ENCODE measurements at regions not wholly inside any gene's neighbourhood (a gene's known extent, or its start where the extent isn't known, plus 50 kb on each side); places are given as distances from the start of the nearest gene placed in this dataset.
"Not testable (repeated sequence)": the region's sequence is repeated elsewhere in the genome, so short reads cannot be mapped to it uniquely, and the experiment has no call there.

DNA sequence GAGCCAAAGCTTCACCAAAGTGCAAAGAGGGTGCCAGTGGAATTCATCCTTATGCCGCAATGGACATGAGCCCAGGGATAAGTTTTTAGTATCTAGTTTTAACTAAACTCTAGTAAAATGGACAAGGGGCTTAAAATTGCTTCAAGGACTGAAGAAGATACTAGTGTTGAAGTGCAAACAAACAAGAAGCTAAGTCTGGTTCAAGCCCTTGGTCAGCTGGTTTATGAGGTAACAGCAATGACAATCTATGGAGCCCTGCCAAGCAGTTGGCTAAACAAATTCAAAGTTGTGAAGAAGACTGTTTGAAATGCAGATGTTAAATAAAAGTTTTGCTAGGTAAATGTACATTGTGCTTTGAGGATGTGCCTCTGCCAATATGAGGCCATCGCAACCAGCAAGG is 209.4 kb downstream of the KTN1 start:
- Histone ChIP-seq H3K27me3 (ENCODE audit: control insufficient read depth in 3 of 3, insufficient read depth in 3 of 3, low read depth in 1 of 3, low read length in 3 of 3) (no peaks in the 10 kb centered on the region), H3K9me3 (replicated peaks in 1 of 2; ENCODE audit: control insufficient read depth in 2 of 2, insufficient read depth in 1 of 2, low read depth in 1 of 2, low read length in 2 of 2) (no peaks in the 10 kb centered on the region), H4K91ac (ENCODE audit: low read depth, low read length, poor library complexity) (no peak overlapping the region), H2BK12ac (ENCODE audit: low read length) (no peak overlapping the region), H3K9ac (ENCODE audit: low read depth, low read length, poor library complexity) (no peak overlapping the region), H3K4me2 (ENCODE audit: insufficient read depth, low read length, poor library complexity, severe bottlenecking) (no peak overlapping the region), H3K36me3 (replicated peaks in 1 of 2; ENCODE audit: control insufficient read depth in 2 of 2, insufficient read depth in 2 of 2, low read length in 2 of 2) (no peaks in the 10 kb centered on the region), H3K18ac (ENCODE audit: low read length) (no peak overlapping the region), H3K4me1 (ENCODE audit: control insufficient read depth in 2 of 2, insufficient read depth in 1 of 2, low read depth in 1 of 2, low read length in 2 of 2) (no peaks in the 10 kb centered on the region), H3K4me3 (ENCODE audit: low read length in 2 of 2) (no peak overlapping the region), H3K79me1 (ENCODE audit: low read depth, low read length) (no peaks in the 10 kb centered on the region), H3K27ac (replicated peaks; ENCODE audit: low read length) (no peak overlapping the region), H2BK5ac (ENCODE audit: low read length) (no peak overlapping the region), H2AK5ac (ENCODE audit: low read depth, low read length) (no peak overlapping the region), H3K14ac (ENCODE audit: low read length) (no peak overlapping the region), H2BK120ac (ENCODE audit: low read depth, low read length) (no peak overlapping the region), H4K8ac (ENCODE audit: low read depth, low read length) (no peak overlapping the region), H3K23ac (ENCODE audit: low read depth, low read length, poor library complexity) (no peak overlapping the region), H3K4ac (ENCODE audit: low read length) (no peak overlapping the region), H2BK15ac (ENCODE audit: low read length) (no peak overlapping the region), H2AFZ (ENCODE audit: low read length) (no peak overlapping the region)
- DNase-seq (ENCODE audit: low spot score) = no peak
- no CpG with 5 or more reads among the region's 2 CpGs for WGBS, 2 donors (ENCODE audit: extremely low coverage in 2 of 2, insufficient read length in 2 of 2, insufficient replicate concordance in 1 of 2)

DNA sequence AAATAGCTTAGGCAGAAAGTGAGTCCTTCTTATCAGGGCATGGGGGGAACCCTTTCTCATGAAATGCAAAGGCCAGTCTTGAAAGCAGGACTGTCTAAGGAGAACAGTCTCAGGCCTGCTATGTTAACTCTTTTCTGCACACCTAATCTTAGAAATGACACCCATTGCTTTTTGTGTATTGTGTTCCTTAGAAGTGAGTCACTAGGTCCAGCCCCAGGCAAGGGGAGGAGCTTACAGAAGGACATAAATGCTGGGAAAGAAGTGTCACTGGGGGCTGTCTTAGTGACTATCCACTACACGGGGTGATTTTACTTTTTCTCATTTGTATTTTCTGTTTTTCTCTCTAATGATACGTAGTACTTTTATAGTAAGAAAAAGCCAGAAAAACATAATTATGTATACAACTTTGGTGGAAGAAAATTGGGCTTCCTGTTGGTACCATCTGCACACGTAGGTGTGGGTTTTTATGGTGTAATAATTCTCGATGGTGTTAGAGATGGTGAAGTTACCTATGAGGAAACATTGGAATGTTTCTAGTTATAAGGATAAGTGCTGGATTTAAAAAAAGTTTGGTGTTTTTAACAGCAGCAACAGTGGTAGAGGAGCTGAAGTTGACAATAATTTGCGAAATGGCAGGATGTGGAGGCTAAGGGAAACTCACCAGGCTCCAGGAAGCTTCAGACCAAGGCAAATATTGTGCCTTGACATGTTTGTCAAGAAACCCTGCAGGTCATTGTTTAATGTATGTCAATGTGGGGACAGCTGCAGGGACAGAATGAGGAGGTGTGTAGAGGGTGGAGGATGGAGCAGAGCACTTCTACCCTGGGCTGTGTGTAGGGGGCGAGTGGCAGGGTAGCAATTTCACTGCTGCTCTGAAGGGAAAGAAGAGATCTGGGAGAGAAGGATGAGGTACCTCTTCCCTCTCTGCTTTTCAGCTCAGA is 214.9 kb downstream of the KTN1 start:
- Histone ChIP-seq H3K4me3 (ENCODE audit: low read length in 2 of 2) (no peak overlapping the region), H3K4me2 (ENCODE audit: insufficient read depth, low read length, poor library complexity, severe bottlenecking) (no peak overlapping the region), H3K9ac (ENCODE audit: low read depth, low read length, poor library complexity) (no peak overlapping the region), H2BK5ac (ENCODE audit: low read length) (no peak overlapping the region), H3K4me1 (ENCODE audit: control insufficient read depth in 2 of 2, insufficient read depth in 1 of 2, low read depth in 1 of 2, low read length in 2 of 2) (no peaks in the 10 kb centered on the region), H2BK120ac (ENCODE audit: low read depth, low read length) (no peak overlapping the region), H3K4ac (ENCODE audit: low read length) (no peak overlapping the region), H2BK12ac (ENCODE audit: low read length) (no peak overlapping the region), H3K18ac (ENCODE audit: low read length) (no peak overlapping the region), H3K36me3 (replicated peaks in 1 of 2; ENCODE audit: control insufficient read depth in 2 of 2, insufficient read depth in 2 of 2, low read length in 2 of 2) (no peaks in the 10 kb centered on the region), H3K79me1 (ENCODE audit: low read depth, low read length) (no peaks in the 10 kb centered on the region), H3K9me3 (replicated peaks in 1 of 2; ENCODE audit: control insufficient read depth in 2 of 2, insufficient read depth in 1 of 2, low read depth in 1 of 2, low read length in 2 of 2) (no peaks in the 10 kb centered on the region), H3K14ac (ENCODE audit: low read length) (no peak overlapping the region), H2BK15ac (ENCODE audit: low read length) (no peak overlapping the region), H4K91ac (ENCODE audit: low read depth, low read length, poor library complexity) (no peak overlapping the region), H4K8ac (ENCODE audit: low read depth, low read length) (no peak overlapping the region), H2AFZ (ENCODE audit: low read length) (peak overlapping the region; percentile 28), H2AK5ac (ENCODE audit: low read depth, low read length) (no peak overlapping the region), H3K27me3 (ENCODE audit: control insufficient read depth in 3 of 3, insufficient read depth in 3 of 3, low read depth in 1 of 3, low read length in 3 of 3) (no peaks in the 10 kb centered on the region), H3K23ac (ENCODE audit: low read depth, low read length, poor library complexity) (no peak overlapping the region), H3K27ac (replicated peaks; ENCODE audit: low read length) (no peak overlapping the region)
- DNase-seq (ENCODE audit: low spot score) = no peak
- no CpG with 5 or more reads among the region's 6 CpGs for WGBS, 2 donors (ENCODE audit: extremely low coverage in 2 of 2, insufficient read length in 2 of 2, insufficient replicate concordance in 1 of 2)

DNA sequence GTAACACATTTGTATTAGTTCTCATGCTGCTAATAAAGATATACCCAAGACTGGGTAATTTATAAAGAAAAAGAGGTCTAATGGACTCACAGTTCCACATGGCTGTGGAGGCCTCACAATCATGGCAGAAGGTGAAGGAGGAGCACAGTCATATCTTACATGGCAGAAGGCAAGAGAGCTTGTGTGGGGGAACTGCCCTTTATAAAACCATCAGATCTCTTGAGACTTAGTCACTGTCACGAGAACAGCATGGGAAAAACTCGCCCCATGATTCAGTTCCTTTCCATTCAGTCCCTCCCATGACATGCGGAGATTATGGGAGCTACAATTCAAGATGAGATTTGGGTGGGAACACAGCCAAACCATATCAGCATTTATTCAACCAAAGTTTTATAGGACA is 216.5 kb downstream of the KTN1 start:
- H3K4me3 ChIP-seq (ENCODE audit: low read length in 2 of 2) = not testable (repeated sequence)
- no CpG with 5 or more reads among the region's 3 CpGs for WGBS, 2 donors (ENCODE audit: extremely low coverage in 2 of 2, insufficient read length in 2 of 2, insufficient replicate concordance in 1 of 2)

DNA sequence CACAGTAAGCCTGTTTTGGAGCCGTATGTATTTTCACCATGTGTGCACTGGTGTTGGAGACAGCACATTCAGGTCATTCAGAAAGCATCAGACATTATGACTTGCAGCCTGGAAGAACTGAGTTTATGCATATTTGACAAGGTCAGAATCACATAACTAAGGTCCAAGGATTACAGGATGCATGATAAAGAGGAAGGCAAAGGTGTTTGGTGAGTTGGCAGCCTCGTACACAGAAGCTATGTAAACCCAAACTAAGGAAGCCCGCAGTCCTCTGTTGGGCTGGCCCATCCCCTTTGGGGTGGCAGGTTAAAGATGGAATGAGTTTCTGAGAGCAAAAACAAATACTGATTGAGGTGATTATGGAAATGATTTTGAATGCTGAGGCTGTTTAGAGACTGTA is 218.4 kb downstream of the KTN1 start:
- Histone ChIP-seq H2BK120ac (ENCODE audit: low read depth, low read length) (no peak overlapping the region), H3K18ac (ENCODE audit: low read length) (no peak overlapping the region), H3K4me1 (ENCODE audit: control insufficient read depth in 2 of 2, insufficient read depth in 1 of 2, low read depth in 1 of 2, low read length in 2 of 2) (peaks cover 0 to 2% of the 10 kb centered on the region in 2 donors), H2AK5ac (ENCODE audit: low read depth, low read length) (no peak overlapping the region), H2BK12ac (ENCODE audit: low read length) (no peak overlapping the region), H3K79me1 (ENCODE audit: low read depth, low read length) (no peaks in the 10 kb centered on the region), H2BK5ac (ENCODE audit: low read length) (no peak overlapping the region), H3K14ac (ENCODE audit: low read length) (no peak overlapping the region), H3K9ac (ENCODE audit: low read depth, low read length, poor library complexity) (no peak overlapping the region), H3K4me2 (ENCODE audit: insufficient read depth, low read length, poor library complexity, severe bottlenecking) (no peak overlapping the region), H4K8ac (ENCODE audit: low read depth, low read length) (no peak overlapping the region), H3K4me3 (ENCODE audit: low read length in 2 of 2) (no peak overlapping the region), H2BK15ac (ENCODE audit: low read length) (no peak overlapping the region), H3K36me3 (replicated peaks in 1 of 2; ENCODE audit: control insufficient read depth in 2 of 2, insufficient read depth in 2 of 2, low read length in 2 of 2) (no peaks in the 10 kb centered on the region), H3K4ac (ENCODE audit: low read length) (no peak overlapping the region), H3K27me3 (ENCODE audit: control insufficient read depth in 3 of 3, insufficient read depth in 3 of 3, low read depth in 1 of 3, low read length in 3 of 3) (no peaks in the 10 kb centered on the region), H3K23ac (ENCODE audit: low read depth, low read length, poor library complexity) (no peak overlapping the region), H2AFZ (ENCODE audit: low read length) (no peak overlapping the region), H3K9me3 (replicated peaks in 1 of 2; ENCODE audit: control insufficient read depth in 2 of 2, insufficient read depth in 1 of 2, low read depth in 1 of 2, low read length in 2 of 2) (no peaks in the 10 kb centered on the region), H3K27ac (replicated peaks; ENCODE audit: low read length) (no peak overlapping the region), H4K91ac (ENCODE audit: low read depth, low read length, poor library complexity) (no peak overlapping the region)
- DNase-seq (ENCODE audit: low spot score) = no peak
- WGBS, 2 donors (ENCODE audit: extremely low coverage in 2 of 2, insufficient read length in 2 of 2, insufficient replicate concordance in 1 of 2) = no CpG with 5 or more reads among the region's 3 CpGs

More for the DNA sequence above, 216.5 kb downstream of the KTN1 start:
- not testable (repeated sequence) for H4K91ac ChIP-seq (ENCODE audit: low read depth, low read length, poor library complexity); H3K4ac ChIP-seq (ENCODE audit: low read length); H3K4me2 ChIP-seq (ENCODE audit: insufficient read depth, low read length, poor library complexity, severe bottlenecking); H2BK120ac ChIP-seq (ENCODE audit: low read depth, low read length); H3K18ac ChIP-seq (ENCODE audit: low read length); H2BK12ac ChIP-seq (ENCODE audit: low read length); H3K4me1 ChIP-seq (ENCODE audit: control insufficient read depth in 2 of 2, insufficient read depth in 1 of 2, low read depth in 1 of 2, low read length in 2 of 2); H3K27me3 ChIP-seq (ENCODE audit: control insufficient read depth in 3 of 3, insufficient read depth in 3 of 3, low read depth in 1 of 3, low read length in 3 of 3); H4K8ac ChIP-seq (ENCODE audit: low read depth, low read length); H2BK15ac ChIP-seq (ENCODE audit: low read length); H3K27ac ChIP-seq (replicated peaks; ENCODE audit: low read length); H3K9me3 ChIP-seq (replicated peaks in 1 of 2; ENCODE audit: control insufficient read depth in 2 of 2, insufficient read depth in 1 of 2, low read depth in 1 of 2, low read length in 2 of 2); H2AK5ac ChIP-seq (ENCODE audit: low read depth, low read length); H2AFZ ChIP-seq (ENCODE audit: low read length); DNase-seq (ENCODE audit: low spot score); H3K36me3 ChIP-seq (replicated peaks in 1 of 2; ENCODE audit: control insufficient read depth in 2 of 2, insufficient read depth in 2 of 2, low read length in 2 of 2); H2BK5ac ChIP-seq (ENCODE audit: low read length); H3K79me1 ChIP-seq (ENCODE audit: low read depth, low read length); H3K9ac ChIP-seq (ENCODE audit: low read depth, low read length, poor library complexity); H3K23ac ChIP-seq (ENCODE audit: low read depth, low read length, poor library complexity); H3K14ac ChIP-seq (ENCODE audit: low read length)
